ENCODE measurements at regions not wholly inside any gene's neighbourhood (a gene's known extent, or its start where the extent isn't known, plus 50 kb on each side); places are given as distances from the start of the nearest gene placed in this dataset.

GRCh38 chr1:239682046-239682445 lies 295.7 kb downstream of the CHRM3 start:
- TF ChIP-seq CTCF (IDR thresholded peaks at IDR 0.05 in 8 of 11, conservative IDR thresholded peaks at IDR 0.05 in 3 of 11) (no peak), POLR2A (IDR thresholded peaks at IDR 0.05) (no peak)
